ENCODE measurements at regions not wholly inside any gene's neighbourhood (a gene's known extent, or its start where the extent isn't known, plus 50 kb on each side); places are given as distances from the start of the nearest gene placed in this dataset.

DNA sequence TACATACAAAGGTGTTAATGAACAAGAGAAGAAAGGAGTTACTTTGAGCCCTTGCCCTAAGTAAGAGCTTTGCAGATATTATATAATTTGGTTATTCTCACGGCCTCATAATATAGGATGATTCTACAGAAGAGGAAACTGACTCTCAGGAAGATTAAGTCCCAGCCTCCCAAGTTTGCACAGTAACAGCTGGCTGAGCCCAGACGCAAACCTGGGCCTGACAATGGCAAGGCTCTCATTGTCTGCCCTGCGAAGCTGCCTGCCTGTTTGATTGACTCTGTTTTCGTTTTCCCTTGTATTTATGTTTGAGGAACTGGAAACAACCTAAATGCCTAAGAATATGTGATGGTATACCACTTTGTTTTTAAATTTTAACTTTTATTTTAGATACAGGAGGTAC, 76.2 kb upstream of the PGBD5 start:
- Histone ChIP-seq H3K27me3 (no peaks in the 10 kb centered on the region), H3K27ac (no peak overlapping the region), H3K36me3 (no peaks in the 10 kb centered on the region), H3K9me3 (no peaks in the 10 kb centered on the region), H3K4me1 (no peaks in the 10 kb centered on the region), H3K4me3 (no peak overlapping the region)
- WGBS, 2 donors (ENCODE audit: low coverage in 1 of 2): 83 to 84% methylated on average over 3 to 4 of the region's 4 CpGs
- TF ChIP-seq POLR2A (IDR thresholded peaks at IDR 0.05) (no peak), EP300 (IDR thresholded peaks at IDR 0.05) (no peak), POLR2AphosphoS5 (IDR thresholded peaks at IDR 0.05) (no peak), CTCF (IDR thresholded peaks at IDR 0.05) (no peak)
- no peak for ATAC-seq

GRCh38 chr1:230501849-230502248, 75.7 kb upstream of the PGBD5 start:
- Histone ChIP-seq H3K4me3 (no peak overlapping the region), H3K27ac (no peak overlapping the region), H3K36me3 (no peaks in the 10 kb centered on the region), H3K27me3 (no peaks in the 10 kb centered on the region), H3K9me3 (no peaks in the 10 kb centered on the region), H3K4me1 (no peaks in the 10 kb centered on the region)
- TF ChIP-seq POLR2AphosphoS5 (IDR thresholded peaks at IDR 0.05) (no peak), EP300 (IDR thresholded peaks at IDR 0.05) (no peak), POLR2A (IDR thresholded peaks at IDR 0.05) (no peak), CTCF (IDR thresholded peaks at IDR 0.05) (no peak)
- no peak for ATAC-seq
- WGBS, 2 donors (ENCODE audit: low coverage in 1 of 2): 27 to 31% methylated on average over 1 of the region's 1 CpG

DNA sequence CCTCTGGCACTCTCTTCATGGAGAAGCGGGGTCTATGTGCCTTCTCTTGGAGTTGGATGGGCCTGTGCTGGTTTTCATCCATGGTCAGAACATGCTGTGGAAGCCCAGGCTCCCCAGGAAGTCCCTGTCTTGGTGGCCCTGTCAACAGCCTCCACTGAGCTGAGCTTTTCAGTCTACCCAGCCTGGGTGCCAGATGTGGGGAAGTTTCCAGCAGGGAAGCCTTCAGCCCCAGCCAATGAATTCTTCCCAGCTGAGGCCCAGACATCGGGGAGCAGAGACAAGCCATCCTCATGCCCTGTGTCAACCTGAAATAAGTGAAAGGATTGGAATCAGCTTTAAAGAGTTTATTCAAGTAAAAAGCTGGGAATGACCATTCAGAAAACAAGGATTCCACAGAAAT, 75.1 kb upstream of the PGBD5 start:
- no peaks in the 10 kb centered on the region for H3K27me3 ChIP-seq
- no peak for TF ChIP-seq POLR2AphosphoS5 (IDR thresholded peaks at IDR 0.05)
- TF ChIP-seq CTCF (IDR thresholded peaks at IDR 0.05): no peak
- no peak for TF ChIP-seq EP300 (IDR thresholded peaks at IDR 0.05)
- no peak for TF ChIP-seq POLR2A (IDR thresholded peaks at IDR 0.05)
- no peaks in the 10 kb centered on the region for H3K9me3 ChIP-seq
- no peak overlapping the region for H3K4me3 ChIP-seq
- no peaks in the 10 kb centered on the region for H3K4me1 ChIP-seq
- H3K27ac ChIP-seq: no peak overlapping the region
- WGBS, 2 donors (ENCODE audit: low coverage in 1 of 2): no CpG with 5 or more reads among the region's 2 CpGs
- no peaks in the 10 kb centered on the region for H3K36me3 ChIP-seq
- ATAC-seq: no peak

- 72 to 88% methylated on average over 2 to 3 of the region's 3 CpGs for WGBS, 2 donors (ENCODE audit: low coverage in 1 of 2)
- Histone ChIP-seq H3K27ac (no peak overlapping the region), H3K27me3 (peaks cover 4% of the 10 kb centered on the region), H3K9me3 (no peaks in the 10 kb centered on the region), H3K4me3 (no peak overlapping the region), H3K4me1 (no peaks in the 10 kb centered on the region), H3K36me3 (no peaks in the 10 kb centered on the region)
- no peak for ATAC-seq
- TF ChIP-seq EP300 (IDR thresholded peaks at IDR 0.05): no peak
- TF ChIP-seq POLR2AphosphoS5 (IDR thresholded peaks at IDR 0.05): no peak
- TF ChIP-seq POLR2A (IDR thresholded peaks at IDR 0.05): no peak
- TF ChIP-seq CTCF (IDR thresholded peaks at IDR 0.05): no peak
Observed at GRCh38 chr1:230500063-230500462, 73.9 kb upstream of the PGBD5 start.

DNA sequence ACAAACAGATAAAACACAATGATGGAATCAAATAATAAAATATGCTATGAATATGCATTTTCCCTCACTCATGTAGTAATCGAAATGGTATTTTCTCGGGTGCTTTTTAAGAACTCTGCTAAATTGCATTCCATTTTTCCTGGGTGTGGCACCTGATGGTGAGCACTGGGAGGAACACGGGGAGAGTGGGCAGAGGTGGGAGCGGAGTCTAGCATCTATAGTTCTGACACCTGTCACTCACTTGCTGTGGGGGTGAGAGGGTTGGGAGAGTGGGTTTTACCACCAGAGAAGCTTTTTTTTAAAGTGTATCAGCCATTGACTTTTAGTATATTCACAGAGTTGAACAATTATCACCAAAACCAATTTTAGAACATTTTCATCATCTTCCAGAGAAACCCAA, 73.4 kb upstream of the PGBD5 start:
- H3K27ac ChIP-seq: no peak overlapping the region
- WGBS, 2 donors (ENCODE audit: low coverage in 1 of 2): 91% methylated on average over 4 of the region's 4 CpGs

More for the DNA sequence above, 73.4 kb upstream of the PGBD5 start:
- Histone ChIP-seq H3K27me3 (peaks cover 9% of the 10 kb centered on the region), H3K36me3 (no peaks in the 10 kb centered on the region), H3K9me3 (no peaks in the 10 kb centered on the region), H3K4me3 (no peak overlapping the region), H3K4me1 (no peaks in the 10 kb centered on the region)
- TF ChIP-seq CTCF (IDR thresholded peaks at IDR 0.05) (no peak), POLR2A (IDR thresholded peaks at IDR 0.05) (no peak), EP300 (IDR thresholded peaks at IDR 0.05) (no peak), POLR2AphosphoS5 (IDR thresholded peaks at IDR 0.05) (no peak)
- ATAC-seq: no peak
